ENCODE measurements at regions not wholly inside any gene's neighbourhood (a gene's known extent, or its start where the extent isn't known, plus 50 kb on each side); places are given as distances from the start of the nearest gene placed in this dataset.

GRCh38 chr13:74922963-74923362, 559.0 kb downstream of the TBC1D4 start:
- Histone ChIP-seq H3K36me3 (replicated peaks in 1 of 2; ENCODE audit: control insufficient read depth in 1 of 2, insufficient read depth in 2 of 2, low read length in 2 of 2) (no peaks in the 10 kb centered on the region), H3K4me1 (ENCODE audit: insufficient read depth, low read length) (no peaks in the 10 kb centered on the region), H3K27me3 (ENCODE audit: control insufficient read depth in 1 of 2, insufficient read depth in 2 of 2, low read length in 2 of 2) (no peaks in the 10 kb centered on the region), H3K9me3 (ENCODE audit: low read length) (no peaks in the 10 kb centered on the region), H3K79me2 (ENCODE audit: insufficient read depth, low read length) (no peaks in the 10 kb centered on the region), H4K20me1 (ENCODE audit: insufficient read depth, low read length) (no peaks in the 10 kb centered on the region), H3K4me2 (ENCODE audit: low read depth, low read length) (no peak overlapping the region), H3K27ac (ENCODE audit: extremely low read length, insufficient read depth, low read length) (no peak overlapping the region), H2AFZ (ENCODE audit: low read length) (no peak overlapping the region), H3K9ac (ENCODE audit: insufficient read depth, low read depth, low read length) (no peak overlapping the region), H3K4me3 (replicated peaks in 1 of 3; ENCODE audit: insufficient read depth in 1 of 3, low read depth in 2 of 3, low read length in 3 of 3) (no peak overlapping the region)
- in situ Hi-C loops (cut with HindIII; ENCODE audit: extremely low pct_ligation_motif_present, low pct_unique_long_range_greater_than_20kb) (no loop called here), intact Hi-C loops (cut with micrococcal nuclease; ENCODE audit: unreplicated experiment) (no loop called here)
- WGBS (ENCODE audit: low lambda C conversion rate), result 0% methylated on average over 2 of the region's 2 CpGs
- BruUV-seq (replicated peaks), result no TSS peak
- POLR2A ChIA-PET, result no interaction called here
- ATAC-seq, result no peak
- TF ChIP-seq PHF5A (CRISPR knock-in tag; IDR thresholded peaks at IDR 0.05; ENCODE audit: low read depth, unreplicated experiment) (no peak), ZBTB21 (CRISPR knock-in tag; IDR thresholded peaks at IDR 0.05) (no peak), KDM4B (CRISPR knock-in tag; IDR thresholded peaks at IDR 0.05) (no peak), AKAP8 (CRISPR knock-in tag; IDR thresholded peaks at IDR 0.05) (no peak), IRF1 (CRISPR knock-in tag; IDR thresholded peaks at IDR 0.05; ENCODE audit: low read depth) (no peak), SP140L (CRISPR knock-in tag; IDR thresholded peaks at IDR 0.05; ENCODE audit: borderline replicate concordance) (no peak), ZNF34 (CRISPR knock-in tag; IDR thresholded peaks at IDR 0.05; ENCODE audit: borderline replicate concordance) (no peak), ZNF260 (CRISPR knock-in tag; IDR thresholded peaks at IDR 0.05; ENCODE audit: borderline replicate concordance, low read depth) (no peak), CHCHD3 (CRISPR knock-in tag; IDR thresholded peaks at IDR 0.05) (no peak), SMARCE1 (IDR thresholded peaks at IDR 0.05; ENCODE audit: borderline replicate concordance) (no peak)
- DNase-seq (ENCODE audit: low spot score), result no peak
- CTCF ChIA-PET (ENCODE audit: low intra/inter-chr PET ratio, low total read pairs), result no interaction called here
- no peak for FAIRE-seq

GRCh38 chr13:74921326-74921725, 560.6 kb downstream of the TBC1D4 start:
- intact Hi-C loops (cut with micrococcal nuclease; ENCODE audit: unreplicated experiment) (no loop called here), in situ Hi-C loops (cut with HindIII; ENCODE audit: extremely low pct_ligation_motif_present, low pct_unique_long_range_greater_than_20kb) (no loop called here)
- Histone ChIP-seq H3K4me1 (ENCODE audit: insufficient read depth, low read length) (no peaks in the 10 kb centered on the region), H3K36me3 (replicated peaks in 1 of 2; ENCODE audit: control insufficient read depth in 1 of 2, insufficient read depth in 2 of 2, low read length in 2 of 2) (no peaks in the 10 kb centered on the region), H3K27ac (ENCODE audit: extremely low read length, insufficient read depth, low read length) (no peak overlapping the region), H2AFZ (ENCODE audit: low read length) (no peak overlapping the region), H3K4me3 (replicated peaks in 1 of 3; ENCODE audit: insufficient read depth in 1 of 3, low read depth in 2 of 3, low read length in 3 of 3) (no peak overlapping the region), H3K9me3 (ENCODE audit: low read length) (no peaks in the 10 kb centered on the region), H3K4me2 (ENCODE audit: low read depth, low read length) (no peak overlapping the region), H3K9ac (ENCODE audit: insufficient read depth, low read depth, low read length) (no peak overlapping the region), H4K20me1 (ENCODE audit: insufficient read depth, low read length) (no peaks in the 10 kb centered on the region), H3K79me2 (ENCODE audit: insufficient read depth, low read length) (no peaks in the 10 kb centered on the region), H3K27me3 (ENCODE audit: control insufficient read depth in 1 of 2, insufficient read depth in 2 of 2, low read length in 2 of 2) (no peaks in the 10 kb centered on the region)
- POLR2A ChIA-PET, result no interaction called here
- FAIRE-seq (no peak), DNase-seq (ENCODE audit: low spot score) (no peak), ATAC-seq (no peak)
- no TSS peak for BruUV-seq (replicated peaks)
- CTCF ChIA-PET (ENCODE audit: low intra/inter-chr PET ratio, low total read pairs), result no interaction called here
- TF ChIP-seq SAP130 (CRISPR knock-in tag; IDR thresholded peaks at IDR 0.05; ENCODE audit: low read depth) (no peak), ZFP62 (CRISPR knock-in tag; IDR thresholded peaks at IDR 0.05) (no peak), NCOR1 (IDR thresholded peaks at IDR 0.05; ENCODE audit: borderline replicate concordance, low read length) (no peak), TEF (CRISPR knock-in tag; IDR thresholded peaks at IDR 0.05) (no peak), ARNT (IDR thresholded peaks at IDR 0.05) (no peak), CENPT (CRISPR knock-in tag; IDR thresholded peaks at IDR 0.05; ENCODE audit: low read depth) (no peak), ZNF446 (CRISPR knock-in tag; IDR thresholded peaks at IDR 0.05) (no peak), ZNF549 (CRISPR knock-in tag; IDR thresholded peaks at IDR 0.05) (no peak), ZNF432 (CRISPR knock-in tag; IDR thresholded peaks at IDR 0.05; ENCODE audit: borderline replicate concordance) (no peak), ZNF276 (CRISPR knock-in tag; IDR thresholded peaks at IDR 0.05; ENCODE audit: low read depth) (no peak)
